HG02588 (cell line): ENCODE measurements at regions not wholly inside any gene's neighbourhood (a gene's known extent, or its start where the extent isn't known, plus 50 kb on each side); places are given as distances from the start of the nearest gene placed in this dataset.
"Not testable (repeated sequence)": the region's sequence is repeated elsewhere in the genome, so short reads cannot be mapped to it uniquely, and the experiment has no call there.

Source experiments
- ATAC-seq: cut with Tn5 transposase; IDR thresholded peaks from one replicate; pipeline ENCODE4 v1.9.1; 2021; ENCODE audit warnings: mild to moderate bottlenecking, moderate library complexity; ENCODE audit not compliant: unreplicated experiment

- ATAC-seq = no peak
Measured at GRCh38 chr3:66836363-66837152, 161.5 kb upstream of the KBTBD8 start.

GRCh38 chr3:66838704-66839103 is 159.4 kb upstream of the KBTBD8 start:
- ATAC-seq = no peak

GRCh38 chr3:66839508-66839907 is 158.6 kb upstream of the KBTBD8 start:
- ATAC-seq = no peak

- not testable (repeated sequence) for ATAC-seq
Measured at GRCh38 chr3:66842761-66843464, 155.2 kb upstream of the KBTBD8 start.

GRCh38 chr3:66851894-66852613 is 146.1 kb upstream of the KBTBD8 start:
- no peak for ATAC-seq

GRCh38 chr3:66854601-66855151 is 143.4 kb upstream of the KBTBD8 start:
- no peak for ATAC-seq

- no peak for ATAC-seq
Measured at GRCh38 chr3:66856533-66856932, 141.6 kb upstream of the KBTBD8 start.

GRCh38 chr3:66858656-66859381 is 139.3 kb upstream of the KBTBD8 start:
- no peak for ATAC-seq

GRCh38 chr3:66860771-66861170 is 137.3 kb upstream of the KBTBD8 start:
- no peak for ATAC-seq

GRCh38 chr3:66863205-66864111 is 134.6 kb upstream of the KBTBD8 start:
- ATAC-seq = no peak

- ATAC-seq = no peak
Measured at GRCh38 chr3:66884659-66885058, 113.4 kb upstream of the KBTBD8 start.

- no peak for ATAC-seq
Measured at GRCh38 chr3:66885326-66886000, 112.6 kb upstream of the KBTBD8 start.

- no peak for ATAC-seq
Measured at GRCh38 chr3:66889750-66890494, 108.2 kb upstream of the KBTBD8 start.

GRCh38 chr3:66898155-66898554 is 100.0 kb upstream of the KBTBD8 start:
- ATAC-seq = no peak

GRCh38 chr3:66904336-66904735 is 93.8 kb upstream of the KBTBD8 start:
- ATAC-seq = no peak

- ATAC-seq = no peak
Measured at GRCh38 chr3:66904831-66905493, 93.1 kb upstream of the KBTBD8 start.

GRCh38 chr3:66907136-66907535 is 91.0 kb upstream of the KBTBD8 start:
- no peak for ATAC-seq
